H1 (cell line): ENCODE measurements at regions not wholly inside any gene's neighbourhood (a gene's known extent, or its start where the extent isn't known, plus 50 kb on each side); places are given as distances from the start of the nearest gene placed in this dataset.

Experiments
- CTCF ChIA-PET: fragments of 300-600 bp; sonication (Branson Sonifier 250); formaldehyde crosslinking; loops from one replicate; lab custom pipeline; 2021; ENCODE audit not compliant: partially characterized antibody; lab: Charles Lee
- POLR2A ChIA-PET: fragments of 300-600 bp; sonication (Branson Sonifier 250); formaldehyde crosslinking; loops from one replicate; lab custom pipeline; 2021; ENCODE audit warnings: inconsistent platforms; ENCODE audit not compliant: partially characterized antibody; lab: Charles Lee
- DNase-seq, 2 experiments: peaks; one replicate each; pipeline versions ENCODE4 v3.0.0 to v3.0.0-alpha.2; 2010 to 2022; ENCODE audit warnings: low spot score in 2 of 2, low read depth in 1 of 2, mixed read lengths in 1 of 2
- FAIRE-seq: peaks from 2 replicates; lab custom pipeline; 2011; peaks lifted over from hg19 to GRCh38; lab: Jason Lieb, UNC
- H2AFZ ChIP-seq: 2 replicates; pipeline ENCODE4 v1.8.1; 2012; ENCODE audit warnings: low read length, inconsistent platforms
- H2AK5ac ChIP-seq: 2 replicates; pipeline ENCODE4 v1.6.1; 2013; ENCODE audit warnings: low read depth, low read length
- H2BK120ac ChIP-seq: replicated peaks from 2 replicates; pipeline ENCODE3; 2013; ENCODE audit warnings: low read depth, low read length, inconsistent platforms
- H2BK12ac ChIP-seq: 2 replicates; pipeline ENCODE4 v1.6.1; 2013; ENCODE audit warnings: low read depth, low read length
- H2BK15ac ChIP-seq: 2 replicates; pipeline ENCODE4 v1.6.1; 2013; ENCODE audit warnings: low read length
- H2BK20ac ChIP-seq: 2 replicates; pipeline ENCODE4 v1.6.1; 2013; ENCODE audit warnings: low read length
- H2BK5ac ChIP-seq: 2 replicates; pipeline ENCODE4 v1.6.1; 2013; ENCODE audit warnings: low read depth, low read length
- H3K14ac ChIP-seq: 2 replicates; pipeline ENCODE4 v1.6.1; 2013; ENCODE audit warnings: inconsistent platforms; ENCODE audit not compliant: insufficient read length
- H3K18ac ChIP-seq: 2 replicates; pipeline ENCODE4 v1.6.1; 2013; ENCODE audit warnings: low read length; ENCODE audit errors: extremely low read depth
- H3K23ac ChIP-seq: 2 replicates; pipeline ENCODE4 v1.6.1; 2013; ENCODE audit warnings: inconsistent platforms; ENCODE audit not compliant: insufficient read length
- H3K23me2 ChIP-seq: 2 replicates; pipeline ENCODE4 v1.6.1; 2013; ENCODE audit warnings: low read depth, low read length
- H3K27ac ChIP-seq: 2 replicates; pipeline ENCODE4 v1.6.1; 2011; ENCODE audit warnings: low read depth, low read length, inconsistent platforms
- H3K27me3 ChIP-seq, 4 experiments: replicated peaks in 1 of 4; 1 replicate in 1 of 4; 2 replicates in 3 of 4; pipeline versions ENCODE4 v1.6.1 to v1.8.1; 2011 to 2013; ENCODE audit warnings: low read length in 3 of 4, mild to moderate bottlenecking in 3 of 4, inconsistent platforms in 2 of 4, mixed read lengths in 2 of 4, moderate library complexity in 1 of 4; ENCODE audit not compliant: control insufficient read depth in 3 of 4, insufficient read depth in 3 of 4; ENCODE audit errors: extremely low read depth in 1 of 4
- H3K36me3 ChIP-seq, 4 experiments: 2 replicates each; pipeline versions ENCODE4 v1.6.1 to v1.8.1; 2011 to 2013; ENCODE audit warnings: mild to moderate bottlenecking in 4 of 4, low read length in 3 of 4, moderate library complexity in 2 of 4, control low read depth in 1 of 4, inconsistent platforms in 1 of 4; ENCODE audit not compliant: insufficient read depth in 4 of 4, control insufficient read depth in 2 of 4
- H3K4ac ChIP-seq: replicated peaks from 2 replicates; pipeline ENCODE3; 2013; ENCODE audit warnings: low read length, low read depth, mixed read lengths, inconsistent platforms; ENCODE audit not compliant: insufficient read length
- H3K4me1 ChIP-seq, 4 experiments: replicated peaks in 1 of 4; 1 replicate in 1 of 4; 2 replicates in 3 of 4; pipeline versions ENCODE4 v1.6.1 to v1.8.1; 2011 to 2013; ENCODE audit warnings: low read length in 3 of 4, inconsistent platforms in 2 of 4, mixed read lengths in 1 of 4; ENCODE audit not compliant: insufficient read depth in 4 of 4, control insufficient read depth in 3 of 4
- H3K4me2 ChIP-seq, 2 experiments: 2 replicates each; pipeline versions ENCODE4 v1.6.1 to v1.8.1; 2011 to 2013; ENCODE audit warnings: low read depth in 2 of 2, low read length in 2 of 2, control low read depth in 1 of 2, inconsistent platforms in 1 of 2, mild to moderate bottlenecking in 1 of 2; ENCODE audit not compliant: insufficient read depth in 1 of 2
- H3K4me3 ChIP-seq, 4 experiments: fragments of 200-600, 300-600 bp in 1 of 4; sonication (generic), shearing (Covaris generic), sonication (Bioruptor Twin) in 1 of 4; 2 replicates each; pipeline versions ENCODE4 v1.5.1 to v1.8.1; 2011 to 2016; ENCODE audit warnings: low read length in 4 of 4, low read depth in 3 of 4, control low read depth in 2 of 4, inconsistent platforms in 2 of 4, mild to moderate bottlenecking in 2 of 4, mixed read lengths in 1 of 4, moderate library complexity in 1 of 4; ENCODE audit not compliant: insufficient read depth in 2 of 4; ENCODE audit errors: extremely low read depth in 1 of 4
- H3K56ac ChIP-seq: replicated peaks from 2 replicates; pipeline ENCODE3; 2013; ENCODE audit warnings: low read depth, mild to moderate bottlenecking, mixed read lengths, low read length, inconsistent platforms; ENCODE audit not compliant: insufficient read length
- H3K79me1 ChIP-seq: 2 replicates; pipeline ENCODE4 v1.6.1; 2013; ENCODE audit warnings: low read depth, low read length, control low read depth
- H3K79me2 ChIP-seq, 2 experiments: 2 replicates each; pipeline versions ENCODE4 v1.6.1 to v1.8.1; 2012 to 2013; ENCODE audit warnings: low read length in 2 of 2, mild to moderate bottlenecking in 2 of 2, inconsistent platforms in 1 of 2; ENCODE audit not compliant: insufficient read depth in 2 of 2, control insufficient read depth in 1 of 2
- H3K9ac ChIP-seq, 4 experiments: replicated peaks in 1 of 4; 1 replicate in 1 of 4; 2 replicates in 3 of 4; pipeline versions ENCODE4 v1.6.1 to v1.8.1; 2011 to 2013; ENCODE audit warnings: low read depth in 3 of 4, low read length in 3 of 4, control low read depth in 2 of 4, mild to moderate bottlenecking in 2 of 4, moderate library complexity in 2 of 4, inconsistent platforms in 1 of 4; ENCODE audit errors: extremely low read depth in 1 of 4
- H3K9me3 ChIP-seq, 2 experiments: 2 replicates each; pipeline versions ENCODE4 v1.6.1 to v1.8.1; 2012 to 2013; ENCODE audit warnings: mild to moderate bottlenecking in 2 of 2, moderate library complexity in 2 of 2, control low read depth in 1 of 2, inconsistent platforms in 1 of 2, low read depth in 1 of 2, low read length in 1 of 2, mixed read lengths in 1 of 2; ENCODE audit not compliant: insufficient read depth in 2 of 2
- H4K20me1 ChIP-seq, 2 experiments: replicated peaks in 1 of 2; 2 replicates each; pipeline versions ENCODE3 to v1.8.1; 2011 to 2013; ENCODE audit warnings: inconsistent platforms in 2 of 2, low read length in 2 of 2, mild to moderate bottlenecking in 1 of 2; ENCODE audit not compliant: insufficient read depth in 2 of 2, control insufficient read depth in 1 of 2
- H4K5ac ChIP-seq: 2 replicates; pipeline ENCODE4 v1.6.1; 2013; ENCODE audit warnings: low read length, low read depth, mixed read lengths, inconsistent platforms; ENCODE audit not compliant: insufficient read length
- H4K8ac ChIP-seq: 2 replicates; pipeline ENCODE4 v1.8.0; 2013; ENCODE audit warnings: mild to moderate bottlenecking, moderate library complexity, low read length, inconsistent platforms; ENCODE audit not compliant: insufficient read depth; ENCODE audit errors: extremely low read depth
- H4K91ac ChIP-seq: replicated peaks from 2 replicates; pipeline ENCODE3; 2013; ENCODE audit warnings: low read length, mixed read lengths, inconsistent platforms; ENCODE audit not compliant: insufficient read length
- GTF2F1 ChIP-seq: IDR thresholded peaks from 2 replicates; pipeline ENCODE4 v1.6.1; 2012; ENCODE audit warnings: low read depth, low read length, improper control_type of control experiment, borderline replicate concordance
- WGBS, 2 experiments: shearing (Covaris generic) in 1 of 2; methylation state at CpG; one replicate each; pipeline versions ENCODE4 v1.1.6 to v1.1.7; 2013 to 2015; ENCODE audit warnings: low lambda C conversion rate in 2 of 2, mixed read lengths in 2 of 2, inconsistent platforms in 1 of 2, low coverage in 1 of 2, missing lambda C conversion rate in 1 of 2; ENCODE audit not compliant: insufficient replicate concordance in 2 of 2, insufficient coverage in 1 of 2, insufficient read length in 1 of 2; ENCODE audit errors: extremely low coverage in 1 of 2, missing lambda C conversion rate in 1 of 2; 5-methylcytosine and 5-hydroxymethylcytosine counted together

- Histone ChIP-seq H3K23ac (no peak overlapping the region), H3K27ac (no peak overlapping the region), H3K4me2 (no peak overlapping the region), H3K14ac (no peak overlapping the region), H2BK120ac (no peak overlapping the region), H2BK5ac (no peak overlapping the region), H3K4me3 (no peak overlapping the region), H3K4me1 (no peaks in the 10 kb centered on the region), H2BK20ac (no peak overlapping the region), H2AK5ac (no peak overlapping the region), H3K79me2 (no peaks in the 10 kb centered on the region), H4K5ac (no peak overlapping the region), H3K18ac (no peak overlapping the region), H2BK12ac (no peak overlapping the region), H2AFZ (no peak overlapping the region), H3K4ac (no peak overlapping the region), H3K56ac (no peak overlapping the region)
- CTCF ChIA-PET: interaction anchor here (1.0 to 5.4 kb wide), 5 partner anchors 25 to 133 kb away, joined by 3 to 31 read pairs (median 3); no protein-coding TSS in a partner anchor
- POLR2A ChIA-PET: no interaction called here
- no peak for FAIRE-seq
- no peak for TF ChIP-seq GTF2F1
- TF ChIP-seq, all 59 proteins: peak for 0
- H3K36me3 ChIP-seq: no peaks in the 10 kb centered on the region
- 75% methylated on average over 8 of the region's 8 CpGs; no CpG with 5 or more reads in 1 of the 2 experiments for WGBS, 2 experiments
- H4K91ac ChIP-seq: no peak overlapping the region
- H3K9me3 ChIP-seq: no peaks in the 10 kb centered on the region
- no peaks in the 10 kb centered on the region for H3K27me3 ChIP-seq
- no peak overlapping the region for H4K8ac ChIP-seq
- no peak overlapping the region for H3K9ac ChIP-seq
- no peak overlapping the region for H2BK15ac ChIP-seq
- DNase-seq: no peak
- no peaks in the 10 kb centered on the region for H3K79me1 ChIP-seq
- peaks cover 5% of the 10 kb centered on the region; the same call in 1 of the 2 replicates for H3K23me2 ChIP-seq
- no peaks in the 10 kb centered on the region for H4K20me1 ChIP-seq
These were observed 148.1 kb upstream of the PCBD1 start for GRCh38 chr10:71036297-71036966.
